Peyer's patch (tissue), 4 donors: ENCODE measurements at regions not wholly inside any gene's neighbourhood (a gene's known extent, or its start where the extent isn't known, plus 50 kb on each side); places are given as distances from the start of the nearest gene placed in this dataset.

Experiments
- DNase-seq, 3 donors: peaks; one replicate each; pipeline ENCODE4 v3.0.0-alpha.2; 2017 to 2019
- H3K27ac ChIP-seq, 4 donors: fragments of 200-600 bp; sonication (generic); one replicate each; pipeline ENCODE4 v1.5.1; 2016 to 2019
- H3K27me3 ChIP-seq, 2 donors: fragments of 200-600 bp; sonication (generic); one replicate each; pipeline ENCODE4 v1.5.1; 2019
- H3K36me3 ChIP-seq, 3 donors: fragments of 200-600 bp; sonication (generic); one replicate each; pipeline ENCODE4 v1.5.1; 2016 to 2019
- H3K4me1 ChIP-seq, 4 donors: fragments of 200-600 bp; sonication (generic); one replicate each; pipeline ENCODE4 v1.5.1; 2016 to 2019
- H3K4me3 ChIP-seq, 4 donors: fragments of 200-600 bp; sonication (generic); 1 replicate in 3 of 4; 2 replicates in 1 of 4; pipeline ENCODE4 v1.5.1; 2016 to 2019; ENCODE audit warnings: mild to moderate bottlenecking in 1 of 4
- H3K9me3 ChIP-seq, 4 donors: fragments of 200-600 bp; sonication (generic); one replicate each; pipeline ENCODE4 v1.5.1; 2016 to 2019; ENCODE audit warnings: mild to moderate bottlenecking in 1 of 4
- POLR2A ChIP-seq, 2 donors: fragments of 450-650 bp; IDR thresholded peaks; one replicate each; pipeline ENCODE4 v1.5.1; 2017; ENCODE audit warnings: antibody characterized with exemption in 2 of 2, mild to moderate bottlenecking in 2 of 2, moderate library complexity in 2 of 2
- TF ChIP-seq, protein P1 (sequence below), 6 experiments: fragments of 450-650 bp in 4 of 6; fragments of 200-600 bp in 2 of 6; sonication (generic) in 1 of 6; IDR thresholded peaks; one replicate each; pipeline ENCODE4 v1.5.1; 2017 to 2019; ENCODE audit warnings: antibody characterized with exemption in 6 of 6, mild to moderate bottlenecking in 3 of 6, moderate library complexity in 1 of 6

DNA sequence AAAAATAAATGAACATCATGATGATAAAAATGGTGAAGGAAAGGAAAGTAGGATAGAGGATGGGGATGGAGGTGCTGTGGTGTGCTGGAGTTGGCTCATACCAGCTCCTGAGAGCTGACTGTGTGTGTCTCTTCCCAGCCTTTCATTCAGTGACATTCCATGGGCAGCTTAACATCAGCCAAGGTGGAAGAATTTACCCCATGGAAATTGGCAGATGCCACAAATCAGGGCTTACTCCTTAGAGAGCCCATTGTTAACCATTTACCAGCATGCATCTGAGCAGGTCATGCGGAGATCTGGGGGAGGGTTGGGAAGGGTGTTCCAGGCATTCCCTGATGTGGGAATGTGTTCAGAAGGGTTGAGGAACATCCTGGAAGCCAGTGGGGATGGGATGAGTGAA is 164.7 kb upstream of the MYL2 start:
- no peaks in the 10 kb centered on the region for H3K27me3 ChIP-seq
- H3K4me1 ChIP-seq: no peaks in the 10 kb centered on the region
- H3K36me3 ChIP-seq: no peaks in the 10 kb centered on the region
- no peaks in the 10 kb centered on the region for H3K9me3 ChIP-seq
- no peak overlapping the region for H3K27ac ChIP-seq
- TF ChIP-seq, protein P1, sequence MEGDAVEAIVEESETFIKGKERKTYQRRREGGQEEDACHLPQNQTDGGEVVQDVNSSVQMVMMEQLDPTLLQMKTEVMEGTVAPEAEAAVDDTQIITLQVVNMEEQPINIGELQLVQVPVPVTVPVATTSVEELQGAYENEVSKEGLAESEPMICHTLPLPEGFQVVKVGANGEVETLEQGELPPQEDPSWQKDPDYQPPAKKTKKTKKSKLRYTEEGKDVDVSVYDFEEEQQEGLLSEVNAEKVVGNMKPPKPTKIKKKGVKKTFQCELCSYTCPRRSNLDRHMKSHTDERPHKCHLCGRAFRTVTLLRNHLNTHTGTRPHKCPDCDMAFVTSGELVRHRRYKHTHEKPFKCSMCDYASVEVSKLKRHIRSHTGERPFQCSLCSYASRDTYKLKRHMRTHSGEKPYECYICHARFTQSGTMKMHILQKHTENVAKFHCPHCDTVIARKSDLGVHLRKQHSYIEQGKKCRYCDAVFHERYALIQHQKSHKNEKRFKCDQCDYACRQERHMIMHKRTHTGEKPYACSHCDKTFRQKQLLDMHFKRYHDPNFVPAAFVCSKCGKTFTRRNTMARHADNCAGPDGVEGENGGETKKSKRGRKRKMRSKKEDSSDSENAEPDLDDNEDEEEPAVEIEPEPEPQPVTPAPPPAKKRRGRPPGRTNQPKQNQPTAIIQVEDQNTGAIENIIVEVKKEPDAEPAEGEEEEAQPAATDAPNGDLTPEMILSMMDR (IDR thresholded peaks at IDR 0.05): no peak
- TF ChIP-seq POLR2A (IDR thresholded peaks at IDR 0.05): no peak
- H3K4me3 ChIP-seq: no peak overlapping the region
- DNase-seq: no peak

DNA sequence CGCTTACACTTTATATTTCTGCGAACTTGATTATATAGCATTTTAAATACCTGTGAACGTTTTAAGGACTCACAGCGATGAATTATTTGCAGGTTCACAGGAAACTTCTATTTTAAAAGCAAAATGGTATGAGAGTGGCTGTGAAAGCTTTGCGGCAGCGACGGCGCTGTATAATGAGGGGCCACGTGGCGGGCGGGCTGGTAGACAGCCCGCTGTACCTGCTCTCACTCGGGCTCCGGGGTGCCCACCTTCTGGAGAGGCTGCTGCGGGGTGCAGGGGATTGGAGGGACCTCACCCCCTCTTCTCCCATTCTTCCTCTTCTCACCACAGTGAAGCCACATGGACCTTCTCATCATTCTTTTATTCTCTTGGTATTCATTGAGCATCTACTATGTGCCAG is 164.2 kb upstream of the MYL2 start:
- Histone ChIP-seq H3K36me3 (no peaks in the 10 kb centered on the region), H3K9me3 (no peaks in the 10 kb centered on the region), H3K4me1 (no peaks in the 10 kb centered on the region), H3K27me3 (no peaks in the 10 kb centered on the region), H3K27ac (no peak overlapping the region), H3K4me3 (no peak overlapping the region)
- TF ChIP-seq, protein P1 (IDR thresholded peaks at IDR 0.05): no peak
- no peak for TF ChIP-seq POLR2A (IDR thresholded peaks at IDR 0.05)
- no peak for DNase-seq

DNA sequence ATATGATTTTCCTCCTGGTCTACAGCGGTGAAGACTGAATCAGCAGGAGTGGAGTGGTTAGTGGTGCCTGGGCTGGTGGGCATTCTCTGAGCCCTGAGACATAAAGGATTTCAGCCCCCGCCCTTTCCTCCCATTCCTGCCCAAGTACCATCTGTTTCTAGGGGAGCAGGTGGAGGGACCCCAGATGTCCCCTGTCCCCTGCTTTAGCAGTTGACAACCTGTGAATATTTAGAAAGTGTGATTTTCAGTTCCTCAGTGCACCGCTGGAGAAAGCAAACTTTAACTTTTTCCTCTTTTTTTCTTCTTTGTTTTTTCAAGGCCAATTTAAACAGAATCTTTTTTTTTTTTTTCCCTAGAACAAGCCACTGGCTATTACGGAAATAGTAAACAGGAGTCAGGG is 163.8 kb upstream of the MYL2 start:
- no peak overlapping the region for H3K4me3 ChIP-seq
- H3K36me3 ChIP-seq: no peaks in the 10 kb centered on the region
- no peak for DNase-seq
- H3K27me3 ChIP-seq: no peaks in the 10 kb centered on the region
- no peak overlapping the region for H3K27ac ChIP-seq
- no peaks in the 10 kb centered on the region for H3K4me1 ChIP-seq
- no peaks in the 10 kb centered on the region for H3K9me3 ChIP-seq
- TF ChIP-seq, protein P1 (IDR thresholded peaks at IDR 0.05): no peak
- no peak for TF ChIP-seq POLR2A (IDR thresholded peaks at IDR 0.05)

DNA sequence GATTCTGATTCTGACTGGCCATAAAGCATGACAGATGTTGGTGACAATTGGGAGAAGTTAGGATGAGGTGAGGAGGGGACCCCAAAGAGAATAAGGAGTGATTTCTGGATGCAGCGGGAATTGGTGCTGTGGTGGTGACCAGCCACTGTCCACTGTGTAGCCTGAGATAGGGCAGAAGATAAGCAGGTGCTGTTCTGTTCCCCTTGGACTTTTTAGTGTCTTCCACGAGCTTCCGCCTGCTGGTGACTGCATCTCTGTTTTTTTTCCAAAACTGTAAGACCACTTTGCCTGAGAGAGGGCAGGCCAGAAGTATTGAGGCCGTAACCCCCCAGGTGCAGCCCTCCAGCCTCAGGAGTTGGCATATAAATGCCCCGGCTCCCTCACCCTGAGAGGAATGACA is 161.2 kb upstream of the MYL2 start:
- DNase-seq: no peak
- no peak for TF ChIP-seq POLR2A (IDR thresholded peaks at IDR 0.05)
- TF ChIP-seq, protein P1 (IDR thresholded peaks at IDR 0.05): no peak
- no peaks in the 10 kb centered on the region for H3K36me3 ChIP-seq
- no peaks in the 10 kb centered on the region for H3K9me3 ChIP-seq
- H3K27me3 ChIP-seq: no peaks in the 10 kb centered on the region
- no peaks in the 10 kb centered on the region for H3K4me1 ChIP-seq
- H3K4me3 ChIP-seq: no peak overlapping the region
- no peak overlapping the region for H3K27ac ChIP-seq

DNA sequence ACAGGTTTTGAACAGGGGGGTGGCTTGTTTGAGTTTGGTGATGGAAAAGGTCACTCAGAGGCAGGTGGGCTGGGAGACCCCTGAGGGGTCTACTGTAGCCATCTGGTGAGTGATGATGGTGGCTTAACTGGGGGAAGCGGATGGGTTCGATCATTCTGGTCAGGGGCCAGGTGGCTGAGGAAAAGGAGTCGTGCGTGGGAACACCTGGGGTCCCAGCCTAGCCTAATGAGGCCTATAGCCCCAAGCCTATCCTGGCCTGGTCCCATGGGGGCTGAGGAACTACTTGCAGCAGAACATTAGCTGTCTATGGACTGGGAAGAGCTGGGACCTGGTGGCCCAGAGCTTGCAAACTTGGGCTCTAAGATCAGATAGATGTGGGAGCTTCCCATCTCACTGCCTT is 158.4 kb upstream of the MYL2 start:
- no peak overlapping the region for H3K27ac ChIP-seq
- TF ChIP-seq, protein P1 (IDR thresholded peaks at IDR 0.05): no peak
- DNase-seq: no peak
- H3K9me3 ChIP-seq: no peaks in the 10 kb centered on the region
- no peaks in the 10 kb centered on the region for H3K36me3 ChIP-seq
- H3K27me3 ChIP-seq: no peaks in the 10 kb centered on the region
- H3K4me3 ChIP-seq: no peak overlapping the region
- no peaks in the 10 kb centered on the region for H3K4me1 ChIP-seq
